ENCODE measurements at regions not wholly inside any gene's neighbourhood (a gene's known extent, or its start where the extent isn't known, plus 50 kb on each side); places are given as distances from the start of the nearest gene placed in this dataset.

DNA sequence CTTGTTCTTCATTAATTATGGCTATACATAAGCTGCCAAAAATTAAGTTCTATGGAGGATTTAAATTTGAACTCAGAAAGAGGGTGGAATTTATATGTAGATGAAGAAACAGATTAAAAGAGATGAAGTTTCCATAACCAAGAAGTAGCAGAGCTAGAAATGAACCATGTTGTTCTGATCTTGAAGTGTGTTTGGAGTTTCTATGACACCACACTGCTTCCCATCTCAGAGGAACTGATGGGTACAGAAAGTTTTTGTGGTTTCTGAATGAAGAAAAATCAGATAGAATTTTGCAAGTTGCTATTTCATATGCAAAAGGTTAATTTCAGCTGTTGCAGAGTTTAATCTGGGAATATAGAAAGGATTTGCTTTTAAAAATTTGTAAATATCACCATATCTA is 710.3 kb downstream of the PDCD6IP start:
- TF ChIP-seq, protein P1, sequence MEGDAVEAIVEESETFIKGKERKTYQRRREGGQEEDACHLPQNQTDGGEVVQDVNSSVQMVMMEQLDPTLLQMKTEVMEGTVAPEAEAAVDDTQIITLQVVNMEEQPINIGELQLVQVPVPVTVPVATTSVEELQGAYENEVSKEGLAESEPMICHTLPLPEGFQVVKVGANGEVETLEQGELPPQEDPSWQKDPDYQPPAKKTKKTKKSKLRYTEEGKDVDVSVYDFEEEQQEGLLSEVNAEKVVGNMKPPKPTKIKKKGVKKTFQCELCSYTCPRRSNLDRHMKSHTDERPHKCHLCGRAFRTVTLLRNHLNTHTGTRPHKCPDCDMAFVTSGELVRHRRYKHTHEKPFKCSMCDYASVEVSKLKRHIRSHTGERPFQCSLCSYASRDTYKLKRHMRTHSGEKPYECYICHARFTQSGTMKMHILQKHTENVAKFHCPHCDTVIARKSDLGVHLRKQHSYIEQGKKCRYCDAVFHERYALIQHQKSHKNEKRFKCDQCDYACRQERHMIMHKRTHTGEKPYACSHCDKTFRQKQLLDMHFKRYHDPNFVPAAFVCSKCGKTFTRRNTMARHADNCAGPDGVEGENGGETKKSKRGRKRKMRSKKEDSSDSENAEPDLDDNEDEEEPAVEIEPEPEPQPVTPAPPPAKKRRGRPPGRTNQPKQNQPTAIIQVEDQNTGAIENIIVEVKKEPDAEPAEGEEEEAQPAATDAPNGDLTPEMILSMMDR (IDR thresholded peaks at IDR 0.05; ENCODE audit: low read depth, low read length): no peak
- TF ChIP-seq EZH2phosphoT487 (IDR thresholded peaks at IDR 0.05; ENCODE audit: low read depth): no peak
